IMR-90 (cell line): ENCODE measurements at regions not wholly inside any gene's neighbourhood (a gene's known extent, or its start where the extent isn't known, plus 50 kb on each side); places are given as distances from the start of the nearest gene placed in this dataset.

ENCODE experiments used
- ATAC-seq: fragments of 200-7000 bp; cut with Tn5 transposase; 2 replicates; pipeline ENCODE4 v1.9.1; 2020; ENCODE audit warnings: low read depth, mild to moderate bottlenecking, moderate library complexity
- BruUV-seq: library from RNA; stranded (reverse); fragments of 400-500 nt; replicated peaks from 2 replicates; lab custom pipeline; 2021; lab: Mats Ljungman, UMichigan
- CTCF ChIA-PET: fragments of 300-600 bp; formaldehyde crosslinking; extraction: SDS; loops from one replicate; lab custom pipeline; 2021; ENCODE audit warnings: antibody characterized with exemption; lab: Yijun Ruan, JAX
- POLR2A ChIA-PET: fragments of 300-600 bp; sonication (Branson Sonifier 250); formaldehyde crosslinking; loops from one replicate; lab custom pipeline; 2022; ENCODE audit warnings: antibody characterized with exemption; ENCODE audit not compliant: unreplicated experiment; lab: Charles Lee
- DNase-seq: peaks from one replicate; pipeline ENCODE4 v3.0.0; 2013
- H2AFZ ChIP-seq: replicated peaks from 2 replicates; pipeline ENCODE3; 2013; ENCODE audit warnings: low read length, mild to moderate bottlenecking; ENCODE audit not compliant: poor library complexity
- H2AK5ac ChIP-seq: 2 replicates; pipeline ENCODE4 v1.6.1; 2013; ENCODE audit warnings: low read depth, low read length, inconsistent platforms
- H2AK9ac ChIP-seq: replicated peaks from 2 replicates; pipeline ENCODE3; 2013; ENCODE audit warnings: mild to moderate bottlenecking, low read depth, low read length, moderate library complexity; ENCODE audit not compliant: poor library complexity
- H2BK120ac ChIP-seq: 2 replicates; pipeline ENCODE4 v1.6.1; 2013; ENCODE audit warnings: low read depth, low read length, inconsistent platforms
- H2BK15ac ChIP-seq: 3 replicates; pipeline ENCODE4 v1.6.1; 2013; ENCODE audit warnings: low read depth, low read length, inconsistent platforms
- H2BK20ac ChIP-seq: 2 replicates; pipeline ENCODE4 v1.6.1; 2013; ENCODE audit warnings: low read depth, mild to moderate bottlenecking, inconsistent platforms, low read length, moderate library complexity
- H2BK5ac ChIP-seq: 2 replicates; pipeline ENCODE4 v1.6.1; 2013; ENCODE audit warnings: mild to moderate bottlenecking, low read depth, low read length, inconsistent platforms; ENCODE audit not compliant: poor library complexity, severe bottlenecking
- H3K14ac ChIP-seq: replicated peaks from 2 replicates; pipeline ENCODE4 v1.6.1; 2013; ENCODE audit warnings: low read depth, low read length, inconsistent platforms
- H3K18ac ChIP-seq: 2 replicates; pipeline ENCODE4 v1.6.1; 2013; ENCODE audit warnings: low read depth, low read length, control low read depth
- H3K23ac ChIP-seq: 2 replicates; pipeline ENCODE4 v1.6.1; 2013; ENCODE audit warnings: low read depth, low read length, inconsistent platforms
- H3K27ac ChIP-seq: 2 replicates; pipeline ENCODE4 v1.5.1; 2013; ENCODE audit warnings: mild to moderate bottlenecking, control low read depth, low read length; ENCODE audit not compliant: insufficient read depth
- H3K27me3 ChIP-seq: 2 replicates; pipeline ENCODE4 v1.6.1; 2013; ENCODE audit warnings: low read length; ENCODE audit not compliant: control insufficient read depth, insufficient read depth
- H3K36me3 ChIP-seq: 2 replicates; pipeline ENCODE4 v1.6.1; 2013; ENCODE audit warnings: low read length, mixed read lengths; ENCODE audit not compliant: control insufficient read depth, insufficient read depth
- H3K4ac ChIP-seq: 2 replicates; pipeline ENCODE4 v1.6.1; 2013; ENCODE audit warnings: low read depth, low read length, inconsistent platforms
- H3K4me1 ChIP-seq: 2 replicates; pipeline ENCODE4 v1.6.1; 2013; ENCODE audit warnings: low read length, mixed read lengths; ENCODE audit not compliant: control insufficient read depth, insufficient read depth
- H3K4me2 ChIP-seq: 2 replicates; pipeline ENCODE4 v1.6.1; 2013; ENCODE audit warnings: low read depth, mild to moderate bottlenecking, control low read depth, low read length, moderate library complexity
- H3K4me3 ChIP-seq: 2 replicates; pipeline ENCODE4 v1.5.1; 2013; ENCODE audit warnings: low read depth, mild to moderate bottlenecking, control low read depth, low read length, moderate library complexity; ENCODE audit not compliant: insufficient read depth
- H3K56ac ChIP-seq: 2 replicates; pipeline ENCODE4 v1.6.1; 2013; ENCODE audit warnings: low read length, inconsistent platforms; ENCODE audit not compliant: insufficient read depth; ENCODE audit errors: extremely low read depth
- H3K79me1 ChIP-seq, 2 experiments: 2 replicates each; pipeline ENCODE4 v1.6.1; 2013; ENCODE audit warnings: low read length in 2 of 2, inconsistent platforms in 1 of 2, low read depth in 1 of 2
- H3K9ac ChIP-seq: 2 replicates; pipeline ENCODE4 v1.6.1; 2013; ENCODE audit warnings: low read depth, low read length, control low read depth
- H3K9me1 ChIP-seq: 2 replicates; pipeline ENCODE4 v1.6.1; 2013; ENCODE audit warnings: low read length, inconsistent platforms; ENCODE audit not compliant: insufficient read depth
- H3K9me3 ChIP-seq: 2 replicates; pipeline ENCODE4 v1.6.1; 2013; ENCODE audit warnings: low read length; ENCODE audit not compliant: control insufficient read depth, insufficient read depth
- H4K20me1 ChIP-seq: 2 replicates; pipeline ENCODE4 v1.6.1; 2013; ENCODE audit warnings: low read length, inconsistent platforms; ENCODE audit not compliant: insufficient read depth
- H4K5ac ChIP-seq: 2 replicates; pipeline ENCODE4 v1.6.1; 2013; ENCODE audit warnings: mild to moderate bottlenecking, low read depth, low read length, control low read depth
- H4K8ac ChIP-seq, 2 experiments: 2 replicates each; pipeline ENCODE4 v1.6.1; 2013; ENCODE audit warnings: low read depth in 2 of 2, low read length in 2 of 2, control low read depth in 1 of 2, inconsistent platforms in 1 of 2
- H4K91ac ChIP-seq: 2 replicates; pipeline ENCODE4 v1.6.1; 2013; ENCODE audit warnings: low read depth, low read length, inconsistent platforms; ENCODE audit not compliant: insufficient read depth
- BHLHE40 ChIP-seq: fragments of 150-350 bp; IDR thresholded peaks from 2 replicates; pipeline ENCODE4 v1.6.1; 2016; ENCODE audit warnings: mild to moderate bottlenecking, low read depth, low read length
- CEBPB ChIP-seq: IDR thresholded peaks from 2 replicates; pipeline ENCODE4 v1.6.1; 2012; ENCODE audit warnings: low read depth, low read length, improper control_type of control experiment
- CHD1 ChIP-seq: IDR thresholded peaks from 2 replicates; pipeline ENCODE4 v1.6.1; 2012; ENCODE audit warnings: low read depth, low read length, improper control_type of control experiment
- CTCF ChIP-seq: conservative IDR thresholded peaks from 2 replicates; pipeline ENCODE4 v1.5.1; 2012; ENCODE audit warnings: mild to moderate bottlenecking, low read depth, low read length, improper control_type of control experiment
- ELK1 ChIP-seq: fragments of 150-350 bp; IDR thresholded peaks from 2 replicates; pipeline ENCODE4 v1.6.1; 2016; ENCODE audit warnings: low read depth, mild to moderate bottlenecking, low read length, moderate library complexity, borderline replicate concordance
- FOS ChIP-seq: fragments of 150-350 bp; IDR thresholded peaks from 2 replicates; pipeline ENCODE4 v1.6.1; 2016; ENCODE audit warnings: low read depth, low read length
- MAFK ChIP-seq: IDR thresholded peaks from 2 replicates; pipeline ENCODE4 v1.6.1; 2012; ENCODE audit warnings: low read depth, low read length, improper control_type of control experiment
- MAZ ChIP-seq: IDR thresholded peaks from 2 replicates; pipeline ENCODE4 v1.6.1; 2012; ENCODE audit warnings: low read depth, mild to moderate bottlenecking, low read length, improper control_type of control experiment, moderate library complexity, borderline replicate concordance
- MXI1 ChIP-seq: IDR thresholded peaks from 2 replicates; pipeline ENCODE4 v1.6.1; 2012; ENCODE audit warnings: low read depth, mild to moderate bottlenecking, low read length, moderate library complexity, borderline replicate concordance
- NFE2L2 ChIP-seq: fragments of 150-350 bp; IDR thresholded peaks from 2 replicates; pipeline ENCODE4 v1.6.1; 2016; ENCODE audit warnings: low read depth, mild to moderate bottlenecking, low read length
- POLR2A ChIP-seq: IDR thresholded peaks from 2 replicates; pipeline ENCODE4 v1.6.1; 2012; ENCODE audit warnings: mild to moderate bottlenecking, low read depth, low read length
- RAD21 ChIP-seq: IDR thresholded peaks from 2 replicates; pipeline ENCODE4 v1.6.1; 2012; ENCODE audit warnings: low read length, improper control_type of control experiment
- RCOR1 ChIP-seq: IDR thresholded peaks from 2 replicates; pipeline ENCODE4 v1.6.1; 2012; ENCODE audit warnings: mild to moderate bottlenecking, low read length, improper control_type of control experiment; ENCODE audit not compliant: insufficient replicate concordance
- RFX5 ChIP-seq: IDR thresholded peaks from 2 replicates; pipeline ENCODE4 v1.8.0; 2012; ENCODE audit warnings: low read depth, mild to moderate bottlenecking, low read length, moderate library complexity
- SMC3 ChIP-seq: fragments of 150-350 bp; IDR thresholded peaks from 2 replicates; pipeline ENCODE4 v1.6.1; 2016; ENCODE audit warnings: low read depth, mild to moderate bottlenecking, antibody characterized with exemption, low read length, moderate library complexity
- WGBS, 2 experiments: methylation state at CpG; one replicate each; pipeline versions ENCODE4 v1.1.5 to v1.1.7; 2013; ENCODE audit warnings: missing lambda C conversion rate in 2 of 2; ENCODE audit not compliant: insufficient read length in 1 of 2; ENCODE audit errors: extremely low coverage in 2 of 2; 5-methylcytosine and 5-hydroxymethylcytosine counted together
- dilution Hi-C: fragments of 300-500 bp; cut with HindIII; formaldehyde crosslinking; loops from one replicate; pipeline ENCODE4 v1.14.3; 2018; ENCODE audit warnings: low sequenced_read_pairs; ENCODE audit not compliant: unreplicated experiment
- in situ Hi-C: fragments of 300-500 bp; cut with MboI; formaldehyde crosslinking; loops from 3 replicates; pipeline ENCODE4 v1.14.3; 2019; ENCODE audit warnings: low sequenced_read_pairs, inconsistent platforms, mixed read lengths
- intact Hi-C: fragments of 100-400 bp; cut with micrococcal nuclease; formaldehyde crosslinking; loops from 2 replicates; pipeline ENCODE4 v1.10.0; 2022
- TF ChIP-seq, protein P1 (sequence below): fragments of 150-350 bp; IDR thresholded peaks from 2 replicates; pipeline ENCODE4 v1.6.1; 2017; ENCODE audit warnings: mild to moderate bottlenecking, antibody characterized with exemption, low read length, low read depth

DNA sequence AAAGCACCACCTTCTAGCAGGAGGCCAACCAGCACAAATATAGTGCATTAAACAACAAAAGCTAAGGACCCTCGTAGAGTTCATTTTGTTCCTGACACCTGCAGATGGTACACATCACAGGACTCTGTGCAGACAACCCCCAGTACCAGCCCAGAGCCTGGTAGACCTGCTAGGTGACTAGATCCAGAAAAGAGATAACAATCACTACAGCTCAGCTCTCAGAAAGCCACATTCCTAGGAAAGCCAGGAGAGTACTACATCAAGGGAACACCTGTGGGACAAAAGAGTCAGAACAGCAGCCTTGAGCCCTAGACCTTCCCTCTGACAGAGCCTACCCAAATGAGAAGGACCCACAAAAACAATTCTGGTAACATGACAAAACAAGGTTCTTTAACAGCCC lies 344.7 kb upstream of the PTBP2 start:
- H4K91ac ChIP-seq = no peak overlapping the region
- H3K14ac ChIP-seq = no peak overlapping the region
- H3K9ac ChIP-seq = no peak overlapping the region
- no peak for DNase-seq
- H2BK20ac ChIP-seq = no peak overlapping the region
- no peak overlapping the region for H3K23ac ChIP-seq
- H3K4me1 ChIP-seq = peaks cover 2% of the 10 kb centered on the region; the same call in 1 of the 2 replicates
- no peaks in the 10 kb centered on the region for H3K27me3 ChIP-seq
- no peak overlapping the region for H3K4me3 ChIP-seq
- no peak overlapping the region for H2BK5ac ChIP-seq
- dilution Hi-C loops = no loop called here
- no peak overlapping the region for H3K56ac ChIP-seq
- H3K4ac ChIP-seq = no peak overlapping the region
- TF ChIP-seq MAZ (no peak), BHLHE40 (no peak), RCOR1 (no peak), MXI1 (no peak), MAFK (no peak), SMC3 (no peak), ELK1 (no peak), POLR2A (no peak), FOS (no peak), NFE2L2 (no peak), CEBPB (no peak), CTCF (no peak), RFX5 (no peak), CHD1 (no peak), RAD21 (no peak)
- TF ChIP-seq, protein P1, sequence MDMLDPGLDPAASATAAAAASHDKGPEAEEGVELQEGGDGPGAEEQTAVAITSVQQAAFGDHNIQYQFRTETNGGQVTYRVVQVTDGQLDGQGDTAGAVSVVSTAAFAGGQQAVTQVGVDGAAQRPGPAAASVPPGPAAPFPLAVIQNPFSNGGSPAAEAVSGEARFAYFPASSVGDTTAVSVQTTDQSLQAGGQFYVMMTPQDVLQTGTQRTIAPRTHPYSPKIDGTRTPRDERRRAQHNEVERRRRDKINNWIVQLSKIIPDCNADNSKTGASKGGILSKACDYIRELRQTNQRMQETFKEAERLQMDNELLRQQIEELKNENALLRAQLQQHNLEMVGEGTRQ = no peak
- no peak overlapping the region for H3K4me2 ChIP-seq
- intact Hi-C loops = no loop called here
- ChIA-PET CTCF (no interaction called here), POLR2A (no interaction called here)
- no peak overlapping the region for H2AFZ ChIP-seq
- H2BK120ac ChIP-seq = no peak overlapping the region
- no peak overlapping the region for H2BK15ac ChIP-seq
- no peak for ATAC-seq
- in situ Hi-C loops = no loop called here
- H4K8ac ChIP-seq = no peak overlapping the region
- H3K36me3 ChIP-seq = no peaks in the 10 kb centered on the region
- H3K27ac ChIP-seq = no peak overlapping the region
- WGBS, 2 experiments = no CpG with 5 or more reads among the region's 1 CpG
- H4K20me1 ChIP-seq = no peaks in the 10 kb centered on the region
- no peak overlapping the region for H4K5ac ChIP-seq
- no peak overlapping the region for H2AK9ac ChIP-seq
- H3K9me1 ChIP-seq = peaks cover 3% of the 10 kb centered on the region; the same call in 1 of the 2 replicates
- H2AK5ac ChIP-seq = no peak overlapping the region
- BruUV-seq = no TSS peak
- H3K79me1 ChIP-seq = no peaks in the 10 kb centered on the region
- H3K9me3 ChIP-seq = no peaks in the 10 kb centered on the region
- no peak overlapping the region for H3K18ac ChIP-seq
